ENCODE measurements at regions not wholly inside any gene's neighbourhood (a gene's known extent, or its start where the extent isn't known, plus 50 kb on each side); places are given as distances from the start of the nearest gene placed in this dataset.

DNA sequence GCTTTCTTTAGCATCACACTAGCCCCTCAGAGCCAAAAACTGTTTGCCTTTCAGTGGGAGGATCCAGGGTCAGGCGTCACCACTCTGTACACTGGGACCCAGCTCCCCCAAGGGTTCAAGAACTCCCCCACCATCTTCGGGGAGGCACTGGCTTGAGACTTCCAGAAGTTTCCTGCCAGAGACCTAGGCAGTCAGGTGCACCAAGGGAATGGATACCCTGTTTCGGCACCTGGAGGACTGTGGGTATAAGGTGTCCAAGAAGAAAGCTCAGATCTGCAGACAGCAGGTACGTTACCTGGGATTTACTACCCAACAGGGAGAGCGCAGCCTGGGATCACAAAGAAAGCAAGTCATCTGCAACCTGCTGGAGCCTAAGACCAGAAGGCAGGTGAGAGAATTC is 603.0 kb downstream of the UQCRFS1 start:
- Mint-ChIP-seq H3K27me3 (ENCODE audit: low read depth) (no peaks in the 10 kb centered on the region), H3K4me1 (ENCODE audit: low read depth) (no peaks in the 10 kb centered on the region), H3K27ac (no peak overlapping the region), H3K36me3 (ENCODE audit: low read depth) (no peaks in the 10 kb centered on the region), H3K4me3 (ENCODE audit: low read depth) (no peak overlapping the region), H3K9me3 (peaks cover 29% of the 10 kb centered on the region)
- intact Hi-C loops (cut with micrococcal nuclease) = no loop called here
- no peak for DNase-seq (ENCODE audit: low spot score)

GRCh38 chr19:28609091-28609755 is 603.7 kb downstream of the UQCRFS1 start:
- no peaks in the 10 kb centered on the region for H3K27me3 Mint-ChIP-seq (ENCODE audit: low read depth)
- intact Hi-C loops (cut with micrococcal nuclease) = no loop called here

DNA sequence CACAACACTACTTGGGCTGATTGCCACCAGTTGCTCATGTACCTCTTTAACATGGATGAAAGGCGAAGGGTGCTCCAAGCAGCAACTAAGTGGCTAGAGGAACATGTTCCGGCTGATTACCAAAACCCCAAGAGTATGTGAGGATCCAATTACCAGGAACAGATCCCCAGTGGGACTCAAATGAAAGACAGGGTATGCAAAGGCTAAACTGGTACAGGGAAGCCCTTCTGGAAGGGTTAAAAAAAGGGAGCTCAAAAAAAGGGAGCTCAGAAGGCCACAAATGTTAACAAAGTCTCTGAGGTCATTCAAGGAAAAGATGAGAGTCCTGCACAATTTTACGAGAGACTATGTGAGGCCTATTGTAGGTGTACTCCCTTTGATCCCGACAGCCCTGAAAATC is 604.7 kb downstream of the UQCRFS1 start:
- Mint-ChIP-seq H3K36me3 (ENCODE audit: low read depth) (no peaks in the 10 kb centered on the region), H3K27me3 (ENCODE audit: low read depth) (no peaks in the 10 kb centered on the region), H3K4me1 (ENCODE audit: low read depth) (no peaks in the 10 kb centered on the region), H3K9me3 (peaks cover 28% of the 10 kb centered on the region), H3K4me3 (ENCODE audit: low read depth) (no peak overlapping the region), H3K27ac (no peak overlapping the region)
- intact Hi-C loops (cut with micrococcal nuclease) = no loop called here
- DNase-seq (ENCODE audit: low spot score) = no peak

More at GRCh38 chr19:28609091-28609755, 603.7 kb downstream of the UQCRFS1 start:
- H3K4me3 Mint-ChIP-seq (ENCODE audit: low read depth) = no peak overlapping the region
- DNase-seq (ENCODE audit: low spot score) = no peak
- H3K4me1 Mint-ChIP-seq (ENCODE audit: low read depth) = no peaks in the 10 kb centered on the region
- H3K36me3 Mint-ChIP-seq (ENCODE audit: low read depth) = no peaks in the 10 kb centered on the region
- peaks cover 28% of the 10 kb centered on the region for H3K9me3 Mint-ChIP-seq
- H3K27ac Mint-ChIP-seq = no peak overlapping the region

DNA sequence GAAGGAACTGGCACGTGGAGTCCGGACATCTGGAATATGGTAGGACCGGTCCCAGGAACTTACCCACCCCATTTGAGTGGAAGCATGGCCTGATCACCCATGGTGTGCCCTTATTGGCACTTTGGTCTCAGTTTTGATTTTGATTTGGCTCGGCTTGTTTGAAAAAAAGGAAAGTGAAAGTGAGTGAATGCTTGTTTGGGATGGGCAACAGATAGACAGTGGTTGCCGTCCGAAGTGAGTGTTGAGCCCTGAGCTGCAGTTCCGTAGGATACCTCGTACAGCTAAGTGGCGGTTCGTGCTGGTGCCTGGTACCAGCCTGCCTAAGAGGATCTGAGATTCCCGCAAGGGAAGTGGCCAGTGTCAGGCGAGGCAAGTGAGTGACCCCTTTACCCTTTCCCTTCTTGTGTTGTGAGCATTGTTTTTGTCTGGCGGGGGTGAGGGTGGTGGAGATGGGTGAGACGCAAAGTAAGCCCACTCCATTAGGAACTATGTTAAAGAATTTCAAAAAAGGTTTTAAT is 605.8 kb downstream of the UQCRFS1 start:
- Mint-ChIP-seq H3K4me3 (ENCODE audit: low read depth) (no peak overlapping the region), H3K27me3 (ENCODE audit: low read depth) (no peaks in the 10 kb centered on the region), H3K4me1 (ENCODE audit: low read depth) (no peaks in the 10 kb centered on the region), H3K27ac (no peak overlapping the region), H3K9me3 (peaks cover 28% of the 10 kb centered on the region), H3K36me3 (ENCODE audit: low read depth) (no peaks in the 10 kb centered on the region)
- DNase-seq (ENCODE audit: low spot score) = no peak
- intact Hi-C loops (cut with micrococcal nuclease) = no loop called here

DNA sequence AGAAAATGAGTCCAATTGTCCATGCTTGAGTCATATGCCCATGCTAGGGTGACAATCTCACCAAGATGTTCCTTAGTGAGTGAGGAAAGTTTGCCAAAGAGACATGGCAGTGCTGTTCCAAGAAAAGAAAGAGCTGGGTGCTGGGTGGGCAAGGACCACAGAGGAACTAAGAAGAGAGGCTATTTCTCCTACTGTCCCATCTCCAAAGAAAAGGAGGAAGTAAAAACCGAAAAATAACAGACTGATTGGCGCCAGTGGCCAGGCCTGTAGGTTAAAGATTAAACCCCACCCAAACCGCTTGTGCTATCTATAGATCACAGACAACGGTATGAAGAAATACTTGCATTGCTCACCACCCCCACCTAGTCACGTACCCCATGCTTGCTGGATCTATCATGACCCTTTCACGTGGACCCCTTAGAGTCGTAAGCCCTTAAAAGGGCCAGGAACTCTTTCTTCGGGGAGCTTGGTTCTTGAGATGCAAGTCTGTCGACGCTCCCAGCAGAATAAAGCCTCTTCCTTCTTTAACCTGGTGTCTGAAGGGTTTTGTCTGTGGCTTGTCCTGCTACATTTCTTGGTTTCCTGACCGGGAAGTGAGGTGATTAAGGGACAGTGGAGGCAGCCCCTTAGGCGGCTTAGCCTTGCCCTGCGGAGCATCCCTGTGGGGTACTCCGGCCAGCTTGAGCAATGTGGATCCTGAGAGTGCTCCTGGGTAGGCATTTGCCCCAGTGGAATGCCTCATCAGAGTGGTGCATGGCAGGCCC is 606.5 kb downstream of the UQCRFS1 start:
- Mint-ChIP-seq H3K27ac (no peak overlapping the region), H3K4me3 (ENCODE audit: low read depth) (no peak overlapping the region), H3K9me3 (peaks cover 28% of the 10 kb centered on the region), H3K27me3 (ENCODE audit: low read depth) (no peaks in the 10 kb centered on the region), H3K36me3 (ENCODE audit: low read depth) (no peaks in the 10 kb centered on the region), H3K4me1 (ENCODE audit: low read depth) (no peaks in the 10 kb centered on the region)
- DNase-seq (ENCODE audit: low spot score) = no peak
- intact Hi-C loops (cut with micrococcal nuclease) = no loop called here

- intact Hi-C loops (cut with micrococcal nuclease) = no loop called here
- Mint-ChIP-seq H3K36me3 (ENCODE audit: low read depth) (no peaks in the 10 kb centered on the region), H3K4me1 (ENCODE audit: low read depth) (no peaks in the 10 kb centered on the region), H3K27ac (no peak overlapping the region), H3K9me3 (peaks cover 28% of the 10 kb centered on the region), H3K4me3 (ENCODE audit: low read depth) (no peak overlapping the region), H3K27me3 (ENCODE audit: low read depth) (no peaks in the 10 kb centered on the region)
- DNase-seq (ENCODE audit: low spot score) = no peak
Observed at GRCh38 chr19:28605501-28606268, 607.3 kb downstream of the UQCRFS1 start.

GRCh38 chr19:28603453-28603852 is 609.5 kb downstream of the UQCRFS1 start:
- intact Hi-C loops (cut with micrococcal nuclease) = no loop called here
- no peaks in the 10 kb centered on the region for H3K36me3 Mint-ChIP-seq (ENCODE audit: low read depth)
- H3K4me1 Mint-ChIP-seq (ENCODE audit: low read depth) = no peaks in the 10 kb centered on the region
- no peak for DNase-seq (ENCODE audit: low spot score)
- H3K4me3 Mint-ChIP-seq (ENCODE audit: low read depth) = no peak overlapping the region
- peaks cover 28% of the 10 kb centered on the region for H3K9me3 Mint-ChIP-seq
- no peak overlapping the region for H3K27ac Mint-ChIP-seq
- H3K27me3 Mint-ChIP-seq (ENCODE audit: low read depth) = no peaks in the 10 kb centered on the region

- Mint-ChIP-seq H3K9me3 (peaks cover 28% of the 10 kb centered on the region), H3K27me3 (ENCODE audit: low read depth) (no peaks in the 10 kb centered on the region), H3K27ac (no peak overlapping the region), H3K4me1 (ENCODE audit: low read depth) (no peaks in the 10 kb centered on the region), H3K4me3 (ENCODE audit: low read depth) (no peak overlapping the region), H3K36me3 (ENCODE audit: low read depth) (no peaks in the 10 kb centered on the region)
- intact Hi-C loops (cut with micrococcal nuclease) = no loop called here
- DNase-seq (ENCODE audit: low spot score) = no peak
Observed at GRCh38 chr19:28602675-28603298, 610.2 kb downstream of the UQCRFS1 start.

DNA sequence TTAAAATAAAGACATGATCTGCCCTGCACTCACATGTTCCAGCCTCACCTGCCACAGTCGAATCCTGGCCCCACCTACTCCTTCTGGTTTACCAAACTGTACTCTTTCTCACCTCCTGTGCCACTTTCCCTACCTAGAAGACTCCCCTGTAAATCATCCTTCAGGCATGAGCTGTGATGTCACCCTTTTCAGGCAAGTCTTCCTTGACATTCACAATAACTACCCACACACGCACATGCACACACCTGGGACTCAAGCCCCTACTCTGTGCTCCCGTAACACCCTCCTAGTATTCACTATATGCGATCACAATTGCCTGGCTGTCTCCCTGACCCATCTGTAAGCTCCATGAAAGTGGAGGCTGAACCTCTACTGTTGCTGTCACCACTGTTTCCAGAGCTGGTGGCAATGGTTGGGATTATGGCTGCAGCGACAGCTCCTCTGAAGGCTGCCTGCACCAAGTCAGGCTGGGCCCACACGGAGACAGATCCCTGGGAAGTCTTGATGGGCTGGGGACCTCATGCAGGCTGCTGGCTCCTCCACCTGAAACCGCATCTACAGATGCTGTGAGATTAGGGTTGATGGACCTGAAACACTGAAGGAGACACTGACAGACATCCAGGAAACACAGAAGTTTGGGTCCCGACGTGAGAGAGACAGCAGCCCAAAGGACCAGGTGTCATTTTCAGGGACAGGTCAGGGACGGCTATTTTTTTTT is 611.1 kb downstream of the UQCRFS1 start:
- peaks cover 24% of the 10 kb centered on the region for H3K9me3 Mint-ChIP-seq
- H3K36me3 Mint-ChIP-seq (ENCODE audit: low read depth) = no peaks in the 10 kb centered on the region
- H3K4me3 Mint-ChIP-seq (ENCODE audit: low read depth) = no peak overlapping the region
- DNase-seq (ENCODE audit: low spot score) = no peak
- intact Hi-C loops (cut with micrococcal nuclease) = no loop called here
- H3K27ac Mint-ChIP-seq = no peak overlapping the region
- no peaks in the 10 kb centered on the region for H3K27me3 Mint-ChIP-seq (ENCODE audit: low read depth)
- H3K4me1 Mint-ChIP-seq (ENCODE audit: low read depth) = no peaks in the 10 kb centered on the region

DNA sequence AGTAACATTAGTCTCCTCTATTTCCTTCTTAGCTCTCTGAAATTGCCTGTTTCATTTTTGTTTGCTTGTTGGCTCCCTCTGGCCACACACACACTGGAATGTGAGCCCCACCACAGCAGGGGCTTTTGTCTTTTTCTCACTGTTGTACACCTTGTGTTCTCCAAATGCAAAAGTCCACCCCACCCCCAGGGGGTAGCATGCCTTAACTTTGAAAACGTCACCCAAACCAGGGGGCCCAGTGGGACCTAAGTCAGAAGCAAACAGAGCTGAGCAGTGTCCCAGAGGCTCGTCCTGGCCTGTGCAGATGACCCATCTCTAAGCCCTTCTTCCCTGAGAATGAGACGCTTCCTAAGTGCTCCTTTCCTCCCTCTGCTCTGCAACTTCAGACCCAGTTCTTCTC is 614.1 kb downstream of the UQCRFS1 start:
- no peak overlapping the region for H3K4me3 Mint-ChIP-seq (ENCODE audit: low read depth)
- H3K9me3 Mint-ChIP-seq = peaks cover 4% of the 10 kb centered on the region
- no peak for DNase-seq (ENCODE audit: low spot score)
- no peak overlapping the region for H3K27ac Mint-ChIP-seq
- no peaks in the 10 kb centered on the region for H3K4me1 Mint-ChIP-seq (ENCODE audit: low read depth)
- H3K36me3 Mint-ChIP-seq (ENCODE audit: low read depth) = no peaks in the 10 kb centered on the region
- H3K27me3 Mint-ChIP-seq (ENCODE audit: low read depth) = no peaks in the 10 kb centered on the region
- intact Hi-C loops (cut with micrococcal nuclease) = no loop called here

DNA sequence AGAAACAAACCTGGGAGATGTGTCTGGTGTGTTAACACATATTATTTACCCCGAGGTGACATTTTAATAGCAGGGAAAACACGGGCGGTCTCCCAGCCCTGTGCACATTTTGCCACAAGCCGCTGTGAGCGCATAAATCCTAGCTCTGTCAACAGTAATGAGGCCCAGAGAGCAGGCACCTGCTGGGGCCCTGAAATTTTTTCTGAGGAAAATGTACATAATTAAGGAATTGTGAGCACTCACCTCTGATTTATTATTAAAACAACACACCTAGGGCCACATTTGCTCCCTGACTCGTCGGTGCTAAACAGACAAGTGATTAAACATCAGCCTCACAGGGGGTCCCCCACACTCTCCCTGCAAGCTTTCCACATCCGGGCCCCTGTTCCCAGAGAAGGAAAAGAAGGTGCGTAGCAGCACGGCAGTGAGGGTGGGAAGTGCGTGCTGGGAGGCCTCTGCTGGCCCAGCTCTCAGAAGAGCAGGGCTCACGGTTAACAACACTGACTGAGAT is 616.3 kb downstream of the UQCRFS1 start:
- no peak for DNase-seq (ENCODE audit: low spot score)
- Mint-ChIP-seq H3K27me3 (ENCODE audit: low read depth) (no peaks in the 10 kb centered on the region), H3K4me1 (ENCODE audit: low read depth) (no peaks in the 10 kb centered on the region), H3K9me3 (no peaks in the 10 kb centered on the region), H3K27ac (no peak overlapping the region), H3K4me3 (ENCODE audit: low read depth) (no peak overlapping the region), H3K36me3 (ENCODE audit: low read depth) (no peaks in the 10 kb centered on the region)
- intact Hi-C loops (cut with micrococcal nuclease) = no loop called here
